HepG2 (cell line): ENCODE measurements at regions not wholly inside any gene's neighbourhood (a gene's known extent, or its start where the extent isn't known, plus 50 kb on each side); places are given as distances from the start of the nearest gene placed in this dataset.

ENCODE experiments used
- ATAC-seq: fragments of 200-7000 bp; cut with Tn5 transposase; 3 replicates; pipeline ENCODE4 v1.9.1; 2020; ENCODE audit warnings: mild to moderate bottlenecking, moderate library complexity
- BruUV-seq: library from RNA; stranded (reverse); fragments of 400-500 nt; replicated peaks from 2 replicates; lab custom pipeline; 2021; lab: Mats Ljungman, UMichigan
- CTCF ChIA-PET: fragments of 300-600 bp; formaldehyde crosslinking; extraction: SDS; loops from one replicate; lab custom pipeline; 2021; ENCODE audit warnings: low total read pairs, inconsistent platforms, low intra/inter-chr PET ratio; lab: Yijun Ruan, JAX
- POLR2A ChIA-PET: fragments of 350-600 bp; sonication (Branson Sonifier 250); formaldehyde crosslinking; loops from one replicate; lab custom pipeline; 2020; ENCODE audit warnings: antibody characterized with exemption, inconsistent platforms; lab: Yijun Ruan, JAX
- DNase-seq: peaks from one replicate; pipeline ENCODE4 v3.0.0-alpha.2; 2015; ENCODE audit warnings: low spot score
- FAIRE-seq: peaks from 3 replicates; lab custom pipeline; 2011; peaks lifted over from hg19 to GRCh38; lab: Jason Lieb, UNC
- H2AFZ ChIP-seq: one replicate; pipeline ENCODE4 v1.6.1; 2011; ENCODE audit warnings: low read length, inconsistent platforms
- H3K27ac ChIP-seq: fragments of 300-600 bp; 3 replicates; pipeline ENCODE4 v1.8.0; 2011; ENCODE audit warnings: mixed run types, mild to moderate bottlenecking, mixed read lengths, low read length, inconsistent platforms; ENCODE audit not compliant: insufficient read depth; ENCODE audit errors: extremely low read length
- H3K27me3 ChIP-seq, 2 experiments: fragments of 200-600 bp in 1 of 2; 2 replicates in 1 of 2; 3 replicates in 1 of 2; pipeline versions ENCODE4 v1.6.0 to v1.8.0; 2011; ENCODE audit warnings: low read length in 2 of 2, mild to moderate bottlenecking in 2 of 2, moderate library complexity in 2 of 2, inconsistent platforms in 1 of 2; ENCODE audit not compliant: insufficient read depth in 2 of 2, control insufficient read depth in 1 of 2
- H3K36me3 ChIP-seq, 2 experiments: fragments of 200-600 bp in 1 of 2; replicated peaks in 1 of 2; 2 replicates in 1 of 2; 3 replicates in 1 of 2; pipeline versions ENCODE4 v1.5.1 to v1.8.0; 2011; ENCODE audit warnings: low read length in 2 of 2, inconsistent platforms in 1 of 2; ENCODE audit not compliant: insufficient read depth in 2 of 2, control insufficient read depth in 1 of 2
- H3K4me1 ChIP-seq: 2 replicates; pipeline ENCODE4 v1.5.1; 2012; ENCODE audit warnings: low read length, inconsistent platforms; ENCODE audit not compliant: insufficient read depth
- H3K4me2 ChIP-seq: 2 replicates; pipeline ENCODE4 v1.6.0; 2011; ENCODE audit warnings: low read depth, low read length, inconsistent platforms
- H3K4me3 ChIP-seq, 3 experiments: fragments of 200-600 bp in 1 of 3; sonication (generic), shearing (Covaris generic) in 1 of 3; replicated peaks in 1 of 3; 2 replicates each; pipeline ENCODE4 v1.5.1; 2011 to 2016; ENCODE audit warnings: low read length in 3 of 3, inconsistent platforms in 2 of 3, low read depth in 2 of 3, mild to moderate bottlenecking in 2 of 3, control low read depth in 1 of 3, mixed read lengths in 1 of 3; ENCODE audit not compliant: insufficient read depth in 1 of 3
- H3K79me2 ChIP-seq: one replicate; pipeline ENCODE4 v1.6.1; 2011; ENCODE audit warnings: low read length, inconsistent platforms; ENCODE audit not compliant: insufficient read depth
- H3K9ac ChIP-seq: 2 replicates; pipeline ENCODE4 v1.6.0; 2011; ENCODE audit warnings: mild to moderate bottlenecking, low read depth, low read length, inconsistent platforms; ENCODE audit not compliant: insufficient read depth
- H3K9me3 ChIP-seq: 2 replicates; pipeline ENCODE4 v1.5.1; 2012; ENCODE audit warnings: mild to moderate bottlenecking, low read length
- H4K20me1 ChIP-seq: 2 replicates; pipeline ENCODE4 v1.6.0; 2011; ENCODE audit warnings: inconsistent platforms, mild to moderate bottlenecking, low read length, moderate library complexity; ENCODE audit not compliant: insufficient read depth
- ASH2L ChIP-seq: fragments of 300-600, 200-600 bp; sonication (generic); IDR thresholded peaks from 2 replicates; pipeline ENCODE4 v1.7.0; 2017; ENCODE audit warnings: low read depth, mild to moderate bottlenecking, moderate library complexity, mixed read lengths, low read length; ENCODE audit not compliant: insufficient read length
- DNMT1 ChIP-seq: sonication (generic); formaldehyde crosslinking; IDR thresholded peaks from 2 replicates; pipeline ENCODE4 v1.5.1; 2020; ENCODE audit warnings: mild to moderate bottlenecking, missing genetic modification reagents
- HBP1 ChIP-seq: IDR thresholded peaks from 2 replicates; pipeline ENCODE4 v1.6.1; 2016; ENCODE audit warnings: low read depth, control low read depth
- HHEX ChIP-seq: IDR thresholded peaks from 2 replicates; pipeline ENCODE4 v1.6.1; 2016; ENCODE audit warnings: control low read depth
- PLRG1 ChIP-seq: fragments of 450-650 bp; conservative IDR thresholded peaks from 2 replicates; pipeline ENCODE4 v1.6.1; 2016
- TEAD3 ChIP-seq: optimal IDR thresholded peaks from 2 replicates; pipeline ENCODE3; 2016; ENCODE audit warnings: borderline replicate concordance
- ZNF101 ChIP-seq: sonication (generic); formaldehyde crosslinking; IDR thresholded peaks from 2 replicates; pipeline ENCODE4 v1.4.0; 2020; ENCODE audit warnings: mild to moderate bottlenecking, low read depth, missing genetic modification reagents, borderline replicate concordance
- ZNF275 ChIP-seq: sonication (generic); formaldehyde crosslinking; IDR thresholded peaks from 2 replicates; pipeline ENCODE4 v1.8.0; 2022; ENCODE audit warnings: missing genetic modification reagents, mild to moderate bottlenecking, inconsistent platforms, borderline replicate concordance
- ZNF33B ChIP-seq: sonication (generic); formaldehyde crosslinking; IDR thresholded peaks from 2 replicates; pipeline ENCODE4 v1.5.1; 2020; ENCODE audit warnings: mild to moderate bottlenecking, missing genetic modification reagents
- ZNF564 ChIP-seq: sonication (generic); formaldehyde crosslinking; IDR thresholded peaks from 2 replicates; pipeline ENCODE4 v1.8.1; 2023; ENCODE audit warnings: mild to moderate bottlenecking, missing genetic modification reagents
- ZNF841 ChIP-seq: sonication (generic); formaldehyde crosslinking; IDR thresholded peaks from 2 replicates; pipeline ENCODE4 v1.8.1; 2023; ENCODE audit warnings: missing genetic modification reagents, borderline replicate concordance
- ZSCAN22 ChIP-seq: sonication (generic); formaldehyde crosslinking; IDR thresholded peaks from 2 replicates; pipeline ENCODE4 v1.4.0; 2020; ENCODE audit warnings: mild to moderate bottlenecking, missing genetic modification reagents
- ZSCAN9 ChIP-seq: IDR thresholded peaks from 2 replicates; pipeline ENCODE4 v1.6.1; 2016; ENCODE audit warnings: borderline replicate concordance
- WGBS: methylation state at CpG from one replicate; pipeline ENCODE4 v1.1.6; 2017; ENCODE audit warnings: low lambda C conversion rate; 5-methylcytosine and 5-hydroxymethylcytosine counted together
- in situ Hi-C: cut with HindIII; loops from 2 replicates; pipeline ENCODE4 v1.10.0; 2017; ENCODE audit warnings: low pct_unique_long_range_greater_than_20kb; ENCODE audit not compliant: extremely low pct_ligation_motif_present
- intact Hi-C: fragments of 100-400 bp; cut with micrococcal nuclease; formaldehyde crosslinking; loops from one replicate; pipeline ENCODE4 v1.10.0; 2022; ENCODE audit not compliant: unreplicated experiment

DNA sequence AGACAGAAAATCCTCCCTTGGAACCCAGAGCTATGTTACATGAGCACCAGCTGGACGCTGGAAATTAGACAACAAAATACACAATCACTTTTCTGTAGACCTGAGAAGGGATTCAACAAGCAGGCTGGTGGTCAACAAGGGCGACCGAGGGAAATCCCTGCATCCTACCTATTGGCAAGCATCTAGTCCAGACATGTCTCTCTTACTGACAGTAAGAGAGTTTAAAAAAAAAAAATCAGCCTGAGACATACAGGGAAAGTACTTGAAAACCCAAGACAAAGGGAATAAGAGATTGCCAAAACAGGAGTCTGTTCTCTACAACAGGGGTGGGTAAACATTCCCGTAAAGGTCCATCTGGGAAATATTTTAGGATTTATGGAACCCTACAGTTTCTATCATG is 108.0 kb downstream of the KDR start:
- Histone ChIP-seq H2AFZ (no peak overlapping the region), H3K9ac (no peak overlapping the region), H3K79me2 (no peaks in the 10 kb centered on the region), H3K27ac (no peak overlapping the region), H3K27me3 (no peaks in the 10 kb centered on the region), H3K4me2 (no peak overlapping the region), H3K36me3 (no peaks in the 10 kb centered on the region), H3K4me1 (no peaks in the 10 kb centered on the region), H3K9me3 (no peaks in the 10 kb centered on the region), H3K4me3 (no peak overlapping the region), H4K20me1 (no peaks in the 10 kb centered on the region)
- TF ChIP-seq ZNF275 (no peak), ASH2L (no peak), ZNF564 (no peak), ZNF101 (CRISPR knock-in tag) (no peak)
- CTCF ChIA-PET, result no interaction called here
- DNase-seq (no peak), FAIRE-seq (no peak), ATAC-seq (no peak)
- 24% methylated on average over 4 of the region's 4 CpGs for WGBS
- in situ Hi-C loops (no loop called here), intact Hi-C loops (no loop called here)
- POLR2A ChIA-PET, result no interaction called here
- BruUV-seq, result no TSS peak

- Histone ChIP-seq H3K4me3 (no peak overlapping the region), H3K36me3 (no peaks in the 10 kb centered on the region), H3K27ac (no peak overlapping the region), H4K20me1 (no peaks in the 10 kb centered on the region), H3K9ac (no peak overlapping the region), H3K27me3 (no peaks in the 10 kb centered on the region), H3K4me2 (no peak overlapping the region), H3K79me2 (no peaks in the 10 kb centered on the region), H2AFZ (no peak overlapping the region), H3K9me3 (no peaks in the 10 kb centered on the region), H3K4me1 (no peaks in the 10 kb centered on the region)
- TF ChIP-seq HHEX (CRISPR knock-in tag) (no peak), TEAD3 (CRISPR knock-in tag) (no peak), ZNF275 (no peak), ZSCAN9 (CRISPR knock-in tag) (no peak), ZNF33B (CRISPR knock-in tag) (no peak), PLRG1 (no peak), ZSCAN22 (CRISPR knock-in tag) (no peak), HBP1 (CRISPR knock-in tag) (no peak), ZNF841 (no peak), DNMT1 (CRISPR knock-in tag) (no peak)
- ATAC-seq, result no peak
- ChIA-PET CTCF (no interaction called here), POLR2A (no interaction called here)
- DNase-seq, result no peak
- in situ Hi-C loops (no loop called here), intact Hi-C loops (no loop called here)
- FAIRE-seq, result no peak
- no TSS peak for BruUV-seq
- WGBS, result 0% methylated on average over 2 of the region's 2 CpGs
These were observed 109.3 kb downstream of the KDR start for GRCh38 chr4:55016131-55016530.
